ENCODE measurements at regions not wholly inside any gene's neighbourhood (a gene's known extent, or its start where the extent isn't known, plus 50 kb on each side); places are given as distances from the start of the nearest gene placed in this dataset.

GRCh38 chr5:6873359-6873758 lies 160.1 kb downstream of the TENT4A start:
- no peak for DNase-seq

- DNase-seq = no peak
These were observed 162.1 kb downstream of the TENT4A start for GRCh38 chr5:6875376-6875775.

- no peak for DNase-seq
These were observed 165.0 kb downstream of the TENT4A start for GRCh38 chr5:6877986-6878828.

GRCh38 chr5:6885581-6885980 lies 172.3 kb downstream of the TENT4A start:
- DNase-seq = no peak

GRCh38 chr5:6886866-6887265 lies 173.6 kb downstream of the TENT4A start:
- no peak for DNase-seq

- DNase-seq = no peak
These were observed 175.8 kb downstream of the TENT4A start for GRCh38 chr5:6889030-6889429.

- DNase-seq = no peak
These were observed 186.0 kb downstream of the TENT4A start for GRCh38 chr5:6899221-6899620.

- DNase-seq = no peak
These were observed 187.3 kb downstream of the TENT4A start for GRCh38 chr5:6900247-6901227.

GRCh38 chr5:6902094-6902493 lies 188.9 kb downstream of the TENT4A start:
- DNase-seq = no peak

GRCh38 chr5:6902597-6902996 lies 189.4 kb downstream of the TENT4A start:
- no peak for DNase-seq

GRCh38 chr5:6903934-6904333 lies 190.7 kb downstream of the TENT4A start:
- no peak for DNase-seq

- no peak for DNase-seq
These were observed 191.6 kb downstream of the TENT4A start for GRCh38 chr5:6904860-6905259.

- DNase-seq = no peak
These were observed 192.2 kb downstream of the TENT4A start for GRCh38 chr5:6905423-6905822.

- no peak for DNase-seq
These were observed 192.7 kb downstream of the TENT4A start for GRCh38 chr5:6905883-6906282.

GRCh38 chr5:6907320-6907918 lies 194.2 kb downstream of the TENT4A start:
- DNase-seq = no peak

GRCh38 chr5:6909901-6910300 lies 196.7 kb downstream of the TENT4A start:
- DNase-seq = no peak

- no peak for DNase-seq
These were observed 197.7 kb downstream of the TENT4A start for GRCh38 chr5:6910950-6911349.

GRCh38 chr5:6914347-6914746 lies 201.1 kb downstream of the TENT4A start:
- DNase-seq = no peak

- DNase-seq = no peak
These were observed 202.3 kb downstream of the TENT4A start for GRCh38 chr5:6915574-6915973.

- DNase-seq = no peak
These were observed 205.0 kb downstream of the TENT4A start for GRCh38 chr5:6918255-6918654.

- DNase-seq = no peak
These were observed 207.5 kb downstream of the TENT4A start for GRCh38 chr5:6920628-6921256.

GRCh38 chr5:6926491-6927038 lies 213.3 kb downstream of the TENT4A start:
- DNase-seq = no peak

GRCh38 chr5:6936031-6936430 lies 222.8 kb downstream of the TENT4A start:
- DNase-seq = no peak
